H1 (cell line): ENCODE measurements at regions not wholly inside any gene's neighbourhood (a gene's known extent, or its start where the extent isn't known, plus 50 kb on each side); places are given as distances from the start of the nearest gene placed in this dataset.

ENCODE experiments used
- CTCF ChIA-PET: fragments of 300-600 bp; sonication (Branson Sonifier 250); formaldehyde crosslinking; loops from one replicate; lab custom pipeline; 2021; ENCODE audit not compliant: partially characterized antibody; lab: Charles Lee
- POLR2A ChIA-PET: fragments of 300-600 bp; sonication (Branson Sonifier 250); formaldehyde crosslinking; loops from one replicate; lab custom pipeline; 2021; ENCODE audit warnings: inconsistent platforms; ENCODE audit not compliant: partially characterized antibody; lab: Charles Lee
- DNase-seq, 2 experiments: peaks; one replicate each; pipeline versions ENCODE4 v3.0.0 to v3.0.0-alpha.2; 2010 to 2022; ENCODE audit warnings: low spot score in 2 of 2, low read depth in 1 of 2, mixed read lengths in 1 of 2
- FAIRE-seq: peaks from 2 replicates; lab custom pipeline; 2011; peaks lifted over from hg19 to GRCh38; lab: Jason Lieb, UNC
- H2AFZ ChIP-seq: 2 replicates; pipeline ENCODE4 v1.8.1; 2012; ENCODE audit warnings: low read length, inconsistent platforms
- H2AK5ac ChIP-seq: 2 replicates; pipeline ENCODE4 v1.6.1; 2013; ENCODE audit warnings: low read depth, low read length
- H2BK120ac ChIP-seq: replicated peaks from 2 replicates; pipeline ENCODE3; 2013; ENCODE audit warnings: low read depth, low read length, inconsistent platforms
- H2BK12ac ChIP-seq: 2 replicates; pipeline ENCODE4 v1.6.1; 2013; ENCODE audit warnings: low read depth, low read length
- H2BK15ac ChIP-seq: 2 replicates; pipeline ENCODE4 v1.6.1; 2013; ENCODE audit warnings: low read length
- H2BK20ac ChIP-seq: 2 replicates; pipeline ENCODE4 v1.6.1; 2013; ENCODE audit warnings: low read length
- H2BK5ac ChIP-seq: 2 replicates; pipeline ENCODE4 v1.6.1; 2013; ENCODE audit warnings: low read depth, low read length
- H3K14ac ChIP-seq: 2 replicates; pipeline ENCODE4 v1.6.1; 2013; ENCODE audit warnings: inconsistent platforms; ENCODE audit not compliant: insufficient read length
- H3K18ac ChIP-seq: 2 replicates; pipeline ENCODE4 v1.6.1; 2013; ENCODE audit warnings: low read length; ENCODE audit errors: extremely low read depth
- H3K23ac ChIP-seq: 2 replicates; pipeline ENCODE4 v1.6.1; 2013; ENCODE audit warnings: inconsistent platforms; ENCODE audit not compliant: insufficient read length
- H3K23me2 ChIP-seq: 2 replicates; pipeline ENCODE4 v1.6.1; 2013; ENCODE audit warnings: low read depth, low read length
- H3K27ac ChIP-seq: 2 replicates; pipeline ENCODE4 v1.6.1; 2011; ENCODE audit warnings: low read depth, low read length, inconsistent platforms
- H3K27me3 ChIP-seq, 4 experiments: replicated peaks in 1 of 4; 1 replicate in 1 of 4; 2 replicates in 3 of 4; pipeline versions ENCODE4 v1.6.1 to v1.8.1; 2011 to 2013; ENCODE audit warnings: low read length in 3 of 4, mild to moderate bottlenecking in 3 of 4, inconsistent platforms in 2 of 4, mixed read lengths in 2 of 4, moderate library complexity in 1 of 4; ENCODE audit not compliant: control insufficient read depth in 3 of 4, insufficient read depth in 3 of 4; ENCODE audit errors: extremely low read depth in 1 of 4
- H3K36me3 ChIP-seq, 4 experiments: 2 replicates each; pipeline versions ENCODE4 v1.6.1 to v1.8.1; 2011 to 2013; ENCODE audit warnings: mild to moderate bottlenecking in 4 of 4, low read length in 3 of 4, moderate library complexity in 2 of 4, control low read depth in 1 of 4, inconsistent platforms in 1 of 4; ENCODE audit not compliant: insufficient read depth in 4 of 4, control insufficient read depth in 2 of 4
- H3K4ac ChIP-seq: replicated peaks from 2 replicates; pipeline ENCODE3; 2013; ENCODE audit warnings: low read length, low read depth, mixed read lengths, inconsistent platforms; ENCODE audit not compliant: insufficient read length
- H3K4me1 ChIP-seq, 4 experiments: replicated peaks in 1 of 4; 1 replicate in 1 of 4; 2 replicates in 3 of 4; pipeline versions ENCODE4 v1.6.1 to v1.8.1; 2011 to 2013; ENCODE audit warnings: low read length in 3 of 4, inconsistent platforms in 2 of 4, mixed read lengths in 1 of 4; ENCODE audit not compliant: insufficient read depth in 4 of 4, control insufficient read depth in 3 of 4
- H3K4me2 ChIP-seq, 2 experiments: 2 replicates each; pipeline versions ENCODE4 v1.6.1 to v1.8.1; 2011 to 2013; ENCODE audit warnings: low read depth in 2 of 2, low read length in 2 of 2, control low read depth in 1 of 2, inconsistent platforms in 1 of 2, mild to moderate bottlenecking in 1 of 2; ENCODE audit not compliant: insufficient read depth in 1 of 2
- H3K4me3 ChIP-seq, 4 experiments: fragments of 200-600, 300-600 bp in 1 of 4; sonication (generic), shearing (Covaris generic), sonication (Bioruptor Twin) in 1 of 4; 2 replicates each; pipeline versions ENCODE4 v1.5.1 to v1.8.1; 2011 to 2016; ENCODE audit warnings: low read length in 4 of 4, low read depth in 3 of 4, control low read depth in 2 of 4, inconsistent platforms in 2 of 4, mild to moderate bottlenecking in 2 of 4, mixed read lengths in 1 of 4, moderate library complexity in 1 of 4; ENCODE audit not compliant: insufficient read depth in 2 of 4; ENCODE audit errors: extremely low read depth in 1 of 4
- H3K56ac ChIP-seq: replicated peaks from 2 replicates; pipeline ENCODE3; 2013; ENCODE audit warnings: low read depth, mild to moderate bottlenecking, mixed read lengths, low read length, inconsistent platforms; ENCODE audit not compliant: insufficient read length
- H3K79me1 ChIP-seq: 2 replicates; pipeline ENCODE4 v1.6.1; 2013; ENCODE audit warnings: low read depth, low read length, control low read depth
- H3K79me2 ChIP-seq, 2 experiments: 2 replicates each; pipeline versions ENCODE4 v1.6.1 to v1.8.1; 2012 to 2013; ENCODE audit warnings: low read length in 2 of 2, mild to moderate bottlenecking in 2 of 2, inconsistent platforms in 1 of 2; ENCODE audit not compliant: insufficient read depth in 2 of 2, control insufficient read depth in 1 of 2
- H3K9ac ChIP-seq, 4 experiments: replicated peaks in 1 of 4; 1 replicate in 1 of 4; 2 replicates in 3 of 4; pipeline versions ENCODE4 v1.6.1 to v1.8.1; 2011 to 2013; ENCODE audit warnings: low read depth in 3 of 4, low read length in 3 of 4, control low read depth in 2 of 4, mild to moderate bottlenecking in 2 of 4, moderate library complexity in 2 of 4, inconsistent platforms in 1 of 4; ENCODE audit errors: extremely low read depth in 1 of 4
- H3K9me3 ChIP-seq, 2 experiments: 2 replicates each; pipeline versions ENCODE4 v1.6.1 to v1.8.1; 2012 to 2013; ENCODE audit warnings: mild to moderate bottlenecking in 2 of 2, moderate library complexity in 2 of 2, control low read depth in 1 of 2, inconsistent platforms in 1 of 2, low read depth in 1 of 2, low read length in 1 of 2, mixed read lengths in 1 of 2; ENCODE audit not compliant: insufficient read depth in 2 of 2
- H4K20me1 ChIP-seq, 2 experiments: replicated peaks in 1 of 2; 2 replicates each; pipeline versions ENCODE3 to v1.8.1; 2011 to 2013; ENCODE audit warnings: inconsistent platforms in 2 of 2, low read length in 2 of 2, mild to moderate bottlenecking in 1 of 2; ENCODE audit not compliant: insufficient read depth in 2 of 2, control insufficient read depth in 1 of 2
- H4K5ac ChIP-seq: 2 replicates; pipeline ENCODE4 v1.6.1; 2013; ENCODE audit warnings: low read length, low read depth, mixed read lengths, inconsistent platforms; ENCODE audit not compliant: insufficient read length
- H4K8ac ChIP-seq: 2 replicates; pipeline ENCODE4 v1.8.0; 2013; ENCODE audit warnings: mild to moderate bottlenecking, moderate library complexity, low read length, inconsistent platforms; ENCODE audit not compliant: insufficient read depth; ENCODE audit errors: extremely low read depth
- H4K91ac ChIP-seq: replicated peaks from 2 replicates; pipeline ENCODE3; 2013; ENCODE audit warnings: low read length, mixed read lengths, inconsistent platforms; ENCODE audit not compliant: insufficient read length
- BACH1 ChIP-seq: IDR thresholded peaks from 2 replicates; pipeline ENCODE4 v1.6.1; 2012; ENCODE audit warnings: low read length, improper control_type of control experiment
- EGR1 ChIP-seq: IDR thresholded peaks from 2 replicates; pipeline ENCODE4 v1.6.1; 2011; ENCODE audit warnings: low read depth, low read length, borderline replicate concordance
- FOSL1 ChIP-seq: IDR thresholded peaks from 2 replicates; pipeline ENCODE4 v1.6.1; 2011; ENCODE audit warnings: mild to moderate bottlenecking, low read depth, low read length, moderate library complexity; ENCODE audit not compliant: insufficient read depth
- RNF2 ChIP-seq: fragments of 200-900, 300-1000 bp; sonication (generic); IDR thresholded peaks from 2 replicates; pipeline ENCODE4 v1.7.1; 2016; ENCODE audit warnings: borderline replicate concordance, low read depth, mild to moderate bottlenecking, antibody characterized with exemption, low read length; ENCODE audit not compliant: poor library complexity, severe bottlenecking; ENCODE audit errors: missing control alignments
- RXRA ChIP-seq: IDR thresholded peaks from 2 replicates; pipeline ENCODE4 v1.6.1; 2011; ENCODE audit warnings: low read depth, mild to moderate bottlenecking, low read length, moderate library complexity; ENCODE audit not compliant: insufficient read depth
- SIRT6 ChIP-seq: IDR thresholded peaks from one replicate; pipeline ENCODE4 v1.7.1; 2012; ENCODE audit warnings: low read length, inconsistent platforms
- SUZ12 ChIP-seq: fragments of 200-600 bp; sonication (generic); IDR thresholded peaks from 2 replicates; pipeline ENCODE4 v1.6.1; 2012; ENCODE audit warnings: mild to moderate bottlenecking, inconsistent platforms, low read length, moderate library complexity, mixed read lengths
- TCF12 ChIP-seq: IDR thresholded peaks from 2 replicates; pipeline ENCODE4 v1.6.1; 2011; ENCODE audit warnings: low read depth, mild to moderate bottlenecking, low read length
- TEAD4 ChIP-seq: IDR thresholded peaks from 2 replicates; pipeline ENCODE4 v1.6.1; 2012; ENCODE audit warnings: low read depth, low read length, inconsistent platforms, mixed read lengths
- WGBS, 2 experiments: shearing (Covaris generic) in 1 of 2; methylation state at CpG; one replicate each; pipeline versions ENCODE4 v1.1.6 to v1.1.7; 2013 to 2015; ENCODE audit warnings: low lambda C conversion rate in 2 of 2, mixed read lengths in 2 of 2, inconsistent platforms in 1 of 2, low coverage in 1 of 2, missing lambda C conversion rate in 1 of 2; ENCODE audit not compliant: insufficient replicate concordance in 2 of 2, insufficient coverage in 1 of 2, insufficient read length in 1 of 2; ENCODE audit errors: extremely low coverage in 1 of 2, missing lambda C conversion rate in 1 of 2; 5-methylcytosine and 5-hydroxymethylcytosine counted together

- no peaks in the 10 kb centered on the region for H3K79me1 ChIP-seq
- H4K8ac ChIP-seq, result no peak overlapping the region
- no peak overlapping the region for H3K14ac ChIP-seq
- H2AFZ ChIP-seq, result no peak overlapping the region
- H3K4me1 ChIP-seq, result no peaks in the 10 kb centered on the region
- CTCF ChIA-PET, result interaction anchor here (1.0 to 1.3 kb wide), 2 partner anchors 13 to 39 kb away, joined by 3 read pairs; no protein-coding TSS in a partner anchor
- no peak overlapping the region for H2BK20ac ChIP-seq
- no peak overlapping the region for H3K4me2 ChIP-seq
- H3K23ac ChIP-seq, result no peak overlapping the region
- FAIRE-seq, result no peak
- H3K79me2 ChIP-seq, result no peaks in the 10 kb centered on the region
- WGBS, 2 experiments, result 64% methylated on average over 6 of the region's 6 CpGs; no CpG with 5 or more reads in 1 of the 2 experiments
- H4K20me1 ChIP-seq, result no peaks in the 10 kb centered on the region
- TF ChIP-seq EGR1 (no peak), SUZ12 (no peak), SIRT6 (no peak), BACH1 (no peak), RNF2 (no peak), TEAD4 (no peak), RXRA (no peak), FOSL1 (no peak), TCF12 (no peak)
- H3K27me3 ChIP-seq, result no peaks in the 10 kb centered on the region
- no peak for DNase-seq
- H3K36me3 ChIP-seq, result no peaks in the 10 kb centered on the region
- H2BK12ac ChIP-seq, result no peak overlapping the region
- no peak overlapping the region for H2BK120ac ChIP-seq
- H3K27ac ChIP-seq, result no peak overlapping the region
- H3K23me2 ChIP-seq, result no peaks in the 10 kb centered on the region
- no peaks in the 10 kb centered on the region for H3K9me3 ChIP-seq
- H3K4ac ChIP-seq, result no peak overlapping the region
- no peak overlapping the region for H4K91ac ChIP-seq
- POLR2A ChIA-PET, result no interaction called here
- no peak overlapping the region for H3K4me3 ChIP-seq
- H3K9ac ChIP-seq, result no peak overlapping the region
- no peak overlapping the region for H2BK5ac ChIP-seq
- H2AK5ac ChIP-seq, result no peak overlapping the region
- no peak overlapping the region for H3K18ac ChIP-seq
- H3K56ac ChIP-seq, result no peak overlapping the region
- no peak overlapping the region for H4K5ac ChIP-seq
- no peak overlapping the region for H2BK15ac ChIP-seq
Observed at GRCh38 chr4:63618883-63619718, 790.1 kb downstream of the TECRL start.
